ENCODE measurements at regions not wholly inside any gene's neighbourhood (a gene's known extent, or its start where the extent isn't known, plus 50 kb on each side); places are given as distances from the start of the nearest gene placed in this dataset.

DNA sequence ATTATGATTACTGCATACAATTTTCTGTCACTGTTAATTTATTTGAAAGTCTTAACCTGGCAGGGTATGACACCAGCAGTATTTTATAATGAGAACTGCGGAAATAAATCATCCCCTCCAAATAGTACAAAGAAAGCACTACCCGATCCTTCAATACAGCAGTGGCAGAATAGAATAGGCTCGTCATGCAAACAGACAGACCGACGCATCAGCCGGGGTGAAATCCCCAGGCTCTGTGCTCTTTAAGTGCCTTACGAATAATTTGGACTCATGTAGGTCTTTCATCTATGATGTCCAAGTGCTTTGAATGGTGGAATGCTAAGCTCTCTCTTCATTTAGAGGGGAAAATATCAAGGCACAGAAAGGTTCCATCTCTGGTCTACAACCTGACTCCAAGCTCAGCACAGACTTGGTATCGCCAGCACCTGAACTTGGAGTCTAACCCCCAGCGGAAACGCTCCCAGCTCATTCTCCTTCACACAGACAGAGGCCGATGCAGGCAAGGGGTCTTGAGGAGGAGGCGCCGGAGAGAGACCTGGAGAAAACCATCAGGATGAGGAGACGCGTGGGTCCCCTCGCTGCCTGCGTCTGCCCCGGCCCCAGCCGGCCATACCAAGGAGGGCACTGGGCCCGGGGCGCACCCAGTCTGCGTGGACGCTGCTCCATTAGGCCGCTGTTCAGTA is 568.1 kb upstream of the MKI67 start:
- H2BK15ac ChIP-seq (ENCODE audit: low read depth, poor library complexity, severe bottlenecking), result no peak overlapping the region
- no peaks in the 10 kb centered on the region for H3K36me3 ChIP-seq (ENCODE audit: control insufficient read depth in 1 of 2, insufficient read depth in 2 of 2, low read depth in 1 of 2, low read length in 2 of 2)
- no peak overlapping the region for H4K91ac ChIP-seq (ENCODE audit: low read length)
- no peak overlapping the region for H3K14ac ChIP-seq (ENCODE audit: low read length in 2 of 2)
- no peak overlapping the region for H2AFZ ChIP-seq (ENCODE audit: low read depth, low read length)
- no peak overlapping the region for H2BK12ac ChIP-seq (ENCODE audit: low read length in 2 of 2)
- H3K79me1 ChIP-seq (replicated peaks; ENCODE audit: low read length, poor library complexity, severe bottlenecking), result no peaks in the 10 kb centered on the region
- no peak overlapping the region for H4K8ac ChIP-seq (ENCODE audit: low read length)
- no peak overlapping the region for H3K4ac ChIP-seq (ENCODE audit: low read depth in 1 of 2, low read length in 2 of 2)
- H3K4me3 ChIP-seq (ENCODE audit: insufficient read depth in 1 of 2, low read depth in 1 of 2, low read length in 2 of 2), result no peak overlapping the region
- H3K27me3 ChIP-seq (ENCODE audit: control insufficient read depth in 1 of 2, insufficient read depth in 1 of 2, low read length in 2 of 2), result peaks cover 0 to 3% of the 10 kb centered on the region in 2 experiments
- no peak overlapping the region for H3K27ac ChIP-seq (ENCODE audit: low read length, poor library complexity, severe bottlenecking)
- H3K18ac ChIP-seq (ENCODE audit: low read depth in 1 of 2, low read length in 2 of 2), result no peak overlapping the region
- no peak overlapping the region for H2BK5ac ChIP-seq (ENCODE audit: low read depth, low read length, poor library complexity, severe bottlenecking)
- no peaks in the 10 kb centered on the region for H3K9me3 ChIP-seq (ENCODE audit: control insufficient read depth, low read length)
- H3K9ac ChIP-seq (ENCODE audit: low read length), result no peak overlapping the region
- no peak overlapping the region for H2BK120ac ChIP-seq (ENCODE audit: low read depth, low read length)
- WGBS, result 93% methylated on average over 24 of the region's 24 CpGs
- H3K4me2 ChIP-seq (ENCODE audit: low read length, poor library complexity, severe bottlenecking), result no peak overlapping the region
- DNase-seq, result no peak
- H2AK5ac ChIP-seq (ENCODE audit: low read length, severe bottlenecking), result no peak overlapping the region
- no peaks in the 10 kb centered on the region for H3K4me1 ChIP-seq (ENCODE audit: control insufficient read depth, insufficient read depth, low read depth, low read length)
- H3K23ac ChIP-seq (ENCODE audit: low read length in 2 of 2), result no peak overlapping the region

- H4K8ac ChIP-seq (ENCODE audit: low read length), result no peak overlapping the region
- no peak for DNase-seq
- H2BK12ac ChIP-seq (ENCODE audit: low read length in 2 of 2), result no peak overlapping the region
- H3K36me3 ChIP-seq (ENCODE audit: control insufficient read depth in 1 of 2, insufficient read depth in 2 of 2, low read depth in 1 of 2, low read length in 2 of 2), result no peaks in the 10 kb centered on the region
- H3K9me3 ChIP-seq (ENCODE audit: control insufficient read depth, low read length), result no peaks in the 10 kb centered on the region
- H3K4me2 ChIP-seq (ENCODE audit: low read length, poor library complexity, severe bottlenecking), result no peak overlapping the region
- H2BK5ac ChIP-seq (ENCODE audit: low read depth, low read length, poor library complexity, severe bottlenecking), result no peak overlapping the region
- no peak overlapping the region for H2AK5ac ChIP-seq (ENCODE audit: low read length, severe bottlenecking)
- no peak overlapping the region for H3K18ac ChIP-seq (ENCODE audit: low read depth in 1 of 2, low read length in 2 of 2)
- H4K91ac ChIP-seq (ENCODE audit: low read length), result no peak overlapping the region
- no peak overlapping the region for H3K23ac ChIP-seq (ENCODE audit: low read length in 2 of 2)
- H3K27ac ChIP-seq (ENCODE audit: low read length, poor library complexity, severe bottlenecking), result no peak overlapping the region
- 95% methylated on average over 7 of the region's 17 CpGs for WGBS
- no peak overlapping the region for H3K4ac ChIP-seq (ENCODE audit: low read depth in 1 of 2, low read length in 2 of 2)
- H3K79me1 ChIP-seq (replicated peaks; ENCODE audit: low read length, poor library complexity, severe bottlenecking), result no peaks in the 10 kb centered on the region
- H3K4me1 ChIP-seq (ENCODE audit: control insufficient read depth, insufficient read depth, low read depth, low read length), result no peaks in the 10 kb centered on the region
- H3K14ac ChIP-seq (ENCODE audit: low read length in 2 of 2), result no peak overlapping the region
- H3K4me3 ChIP-seq (ENCODE audit: insufficient read depth in 1 of 2, low read depth in 1 of 2, low read length in 2 of 2), result no peak overlapping the region
- no peak overlapping the region for H3K9ac ChIP-seq (ENCODE audit: low read length)
- H2AFZ ChIP-seq (ENCODE audit: low read depth, low read length), result no peak overlapping the region
- peaks cover 0 to 3% of the 10 kb centered on the region in 2 experiments for H3K27me3 ChIP-seq (ENCODE audit: control insufficient read depth in 1 of 2, insufficient read depth in 1 of 2, low read length in 2 of 2)
- no peak overlapping the region for H2BK15ac ChIP-seq (ENCODE audit: low read depth, poor library complexity, severe bottlenecking)
- H2BK120ac ChIP-seq (ENCODE audit: low read depth, low read length), result no peak overlapping the region
These were observed 568.9 kb upstream of the MKI67 start for GRCh38 chr10:128694851-128695725.

DNA sequence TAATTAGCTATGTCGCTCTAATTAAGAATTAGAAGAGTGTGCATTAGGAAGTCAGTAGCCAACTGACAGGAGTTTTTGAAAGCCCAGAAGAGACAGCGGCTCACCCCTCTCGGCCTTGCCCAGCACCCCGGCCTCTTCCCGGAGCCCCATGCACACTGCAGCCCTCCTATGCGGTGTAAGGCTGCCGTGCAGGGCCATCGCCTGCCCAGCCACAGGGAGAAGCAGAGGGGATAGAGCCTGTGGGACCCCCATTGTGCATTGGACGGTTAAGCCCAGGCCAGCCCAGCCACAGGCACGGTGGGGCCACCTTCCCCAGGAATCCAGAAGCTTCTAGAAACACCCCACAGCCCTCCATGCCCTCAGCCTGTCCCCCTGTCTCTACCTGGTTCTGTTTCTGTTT is 569.7 kb upstream of the MKI67 start:
- Histone ChIP-seq H3K79me1 (replicated peaks; ENCODE audit: low read length, poor library complexity, severe bottlenecking) (no peaks in the 10 kb centered on the region), H4K91ac (ENCODE audit: low read length) (no peak overlapping the region), H2BK15ac (ENCODE audit: low read depth, poor library complexity, severe bottlenecking) (no peak overlapping the region), H2BK12ac (ENCODE audit: low read length in 2 of 2) (no peak overlapping the region), H3K18ac (ENCODE audit: low read depth in 1 of 2, low read length in 2 of 2) (no peak overlapping the region), H2AFZ (ENCODE audit: low read depth, low read length) (no peak overlapping the region), H2BK120ac (ENCODE audit: low read depth, low read length) (no peak overlapping the region), H3K27me3 (ENCODE audit: control insufficient read depth in 1 of 2, insufficient read depth in 1 of 2, low read length in 2 of 2) (peaks cover 0 to 3% of the 10 kb centered on the region in 2 experiments), H3K9me3 (ENCODE audit: control insufficient read depth, low read length) (no peaks in the 10 kb centered on the region), H3K36me3 (ENCODE audit: control insufficient read depth in 1 of 2, insufficient read depth in 2 of 2, low read depth in 1 of 2, low read length in 2 of 2) (no peaks in the 10 kb centered on the region), H3K4ac (ENCODE audit: low read depth in 1 of 2, low read length in 2 of 2) (no peak overlapping the region), H3K27ac (ENCODE audit: low read length, poor library complexity, severe bottlenecking) (no peak overlapping the region), H3K14ac (ENCODE audit: low read length in 2 of 2) (no peak overlapping the region), H2AK5ac (ENCODE audit: low read length, severe bottlenecking) (no peak overlapping the region), H3K4me1 (ENCODE audit: control insufficient read depth, insufficient read depth, low read depth, low read length) (no peaks in the 10 kb centered on the region), H2BK5ac (ENCODE audit: low read depth, low read length, poor library complexity, severe bottlenecking) (no peak overlapping the region), H3K4me2 (ENCODE audit: low read length, poor library complexity, severe bottlenecking) (no peak overlapping the region), H4K8ac (ENCODE audit: low read length) (no peak overlapping the region), H3K4me3 (ENCODE audit: insufficient read depth in 1 of 2, low read depth in 1 of 2, low read length in 2 of 2) (no peak overlapping the region), H3K9ac (ENCODE audit: low read length) (no peak overlapping the region), H3K23ac (ENCODE audit: low read length in 2 of 2) (no peak overlapping the region)
- 79% methylated on average over 10 of the region's 10 CpGs for whole genome bisulfite sequencing
- DNase-seq, result no peak

GRCh38 chr10:128697437-128697836 is 571.2 kb upstream of the MKI67 start:
- Histone ChIP-seq H3K36me3 (ENCODE audit: control insufficient read depth in 1 of 2, insufficient read depth in 2 of 2, low read depth in 1 of 2, low read length in 2 of 2) (no peaks in the 10 kb centered on the region), H4K91ac (ENCODE audit: low read length) (no peak overlapping the region), H4K8ac (ENCODE audit: low read length) (no peak overlapping the region), H3K79me1 (replicated peaks; ENCODE audit: low read length, poor library complexity, severe bottlenecking) (no peaks in the 10 kb centered on the region), H3K4me1 (ENCODE audit: control insufficient read depth, insufficient read depth, low read depth, low read length) (no peaks in the 10 kb centered on the region), H3K27ac (ENCODE audit: low read length, poor library complexity, severe bottlenecking) (no peak overlapping the region), H2BK15ac (ENCODE audit: low read depth, poor library complexity, severe bottlenecking) (no peak overlapping the region), H2BK120ac (ENCODE audit: low read depth, low read length) (no peak overlapping the region), H3K23ac (ENCODE audit: low read length in 2 of 2) (no peak overlapping the region), H3K4ac (ENCODE audit: low read depth in 1 of 2, low read length in 2 of 2) (no peak overlapping the region), H3K18ac (ENCODE audit: low read depth in 1 of 2, low read length in 2 of 2) (no peak overlapping the region), H3K9me3 (ENCODE audit: control insufficient read depth, low read length) (no peaks in the 10 kb centered on the region), H2AFZ (ENCODE audit: low read depth, low read length) (no peak overlapping the region), H3K14ac (ENCODE audit: low read length in 2 of 2) (no peak overlapping the region), H3K4me2 (ENCODE audit: low read length, poor library complexity, severe bottlenecking) (no peak overlapping the region), H2BK5ac (ENCODE audit: low read depth, low read length, poor library complexity, severe bottlenecking) (no peak overlapping the region), H3K9ac (ENCODE audit: low read length) (no peak overlapping the region), H3K27me3 (ENCODE audit: control insufficient read depth in 1 of 2, insufficient read depth in 1 of 2, low read length in 2 of 2) (peaks cover 0 to 10% of the 10 kb centered on the region in 2 experiments), H2BK12ac (ENCODE audit: low read length in 2 of 2) (no peak overlapping the region), H3K4me3 (ENCODE audit: insufficient read depth in 1 of 2, low read depth in 1 of 2, low read length in 2 of 2) (no peak overlapping the region), H2AK5ac (ENCODE audit: low read length, severe bottlenecking) (no peak overlapping the region)
- 67% methylated on average over 8 of the region's 8 CpGs for WGBS
- DNase-seq, result no peak

All from mesenchymal stem cell (in vitro differentiated cells and primary cell).